ENCODE measurements at regions not wholly inside any gene's neighbourhood (a gene's known extent, or its start where the extent isn't known, plus 50 kb on each side); places are given as distances from the start of the nearest gene placed in this dataset.

DNA sequence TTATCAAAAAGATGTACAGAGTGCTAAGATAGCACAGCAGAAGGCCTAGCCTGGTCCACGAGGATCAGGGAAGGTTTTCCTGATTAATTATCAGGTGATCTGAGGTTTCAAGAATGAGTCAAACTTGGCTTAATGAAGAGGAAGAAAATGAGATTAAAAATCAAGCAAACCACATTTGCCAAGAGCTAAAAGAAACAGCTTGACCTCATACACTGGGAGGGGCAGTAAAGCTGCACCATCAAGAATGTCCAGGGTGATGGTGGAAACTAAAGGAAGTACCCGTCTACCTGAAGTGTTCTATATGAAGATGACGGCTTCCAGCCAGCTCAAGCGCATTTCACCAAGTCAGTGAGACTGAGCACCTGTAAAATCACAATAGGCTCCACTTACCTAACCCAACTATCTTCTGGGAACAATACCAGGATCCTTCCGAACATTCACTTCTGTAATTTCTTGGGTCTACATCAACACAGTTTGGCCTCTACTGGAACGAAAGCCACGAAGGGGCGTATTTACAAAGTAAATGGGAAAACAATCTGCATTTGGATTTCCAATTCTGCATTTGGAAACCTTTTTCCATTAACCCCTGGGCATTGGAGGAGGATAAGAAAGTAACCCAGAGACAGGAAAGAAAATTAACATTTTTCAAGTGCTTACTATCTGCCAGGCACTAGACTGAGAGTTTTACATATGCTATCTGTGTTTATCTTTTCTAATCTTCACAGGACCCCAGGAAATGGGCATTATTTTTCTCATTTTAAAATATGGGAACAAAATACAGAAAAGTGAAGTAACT is 114.0 kb upstream of the DCLK2 start:
- no peak overlapping the region for H3K4me3 ChIP-seq (ENCODE audit: low read depth, low read length)
- TF ChIP-seq, protein P1, sequence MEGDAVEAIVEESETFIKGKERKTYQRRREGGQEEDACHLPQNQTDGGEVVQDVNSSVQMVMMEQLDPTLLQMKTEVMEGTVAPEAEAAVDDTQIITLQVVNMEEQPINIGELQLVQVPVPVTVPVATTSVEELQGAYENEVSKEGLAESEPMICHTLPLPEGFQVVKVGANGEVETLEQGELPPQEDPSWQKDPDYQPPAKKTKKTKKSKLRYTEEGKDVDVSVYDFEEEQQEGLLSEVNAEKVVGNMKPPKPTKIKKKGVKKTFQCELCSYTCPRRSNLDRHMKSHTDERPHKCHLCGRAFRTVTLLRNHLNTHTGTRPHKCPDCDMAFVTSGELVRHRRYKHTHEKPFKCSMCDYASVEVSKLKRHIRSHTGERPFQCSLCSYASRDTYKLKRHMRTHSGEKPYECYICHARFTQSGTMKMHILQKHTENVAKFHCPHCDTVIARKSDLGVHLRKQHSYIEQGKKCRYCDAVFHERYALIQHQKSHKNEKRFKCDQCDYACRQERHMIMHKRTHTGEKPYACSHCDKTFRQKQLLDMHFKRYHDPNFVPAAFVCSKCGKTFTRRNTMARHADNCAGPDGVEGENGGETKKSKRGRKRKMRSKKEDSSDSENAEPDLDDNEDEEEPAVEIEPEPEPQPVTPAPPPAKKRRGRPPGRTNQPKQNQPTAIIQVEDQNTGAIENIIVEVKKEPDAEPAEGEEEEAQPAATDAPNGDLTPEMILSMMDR (IDR thresholded peaks at IDR 0.05; ENCODE audit: low read depth, low read length), result no peak

DNA sequence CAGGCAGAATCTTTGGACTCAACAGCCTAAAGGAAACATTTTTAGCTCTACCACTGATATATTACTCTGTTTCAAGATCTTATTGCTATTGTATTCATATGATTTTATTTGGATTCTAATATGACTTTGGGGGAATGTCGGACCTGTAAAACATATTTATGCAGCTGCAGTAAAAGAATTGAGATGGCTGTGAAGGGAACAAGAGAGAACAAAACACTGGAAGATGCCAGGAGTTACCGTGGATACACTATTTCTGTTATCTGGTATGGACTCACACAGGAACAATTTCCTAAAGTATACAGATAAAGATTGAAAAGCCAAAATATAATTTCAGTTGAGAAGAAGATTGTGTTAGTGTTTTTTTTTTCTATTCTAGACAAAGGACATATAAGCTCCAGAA is 113.0 kb upstream of the DCLK2 start:
- TF ChIP-seq, protein P1 (IDR thresholded peaks at IDR 0.05; ENCODE audit: low read depth, low read length), result no peak
- H3K4me3 ChIP-seq (ENCODE audit: low read depth, low read length), result no peak overlapping the region

DNA sequence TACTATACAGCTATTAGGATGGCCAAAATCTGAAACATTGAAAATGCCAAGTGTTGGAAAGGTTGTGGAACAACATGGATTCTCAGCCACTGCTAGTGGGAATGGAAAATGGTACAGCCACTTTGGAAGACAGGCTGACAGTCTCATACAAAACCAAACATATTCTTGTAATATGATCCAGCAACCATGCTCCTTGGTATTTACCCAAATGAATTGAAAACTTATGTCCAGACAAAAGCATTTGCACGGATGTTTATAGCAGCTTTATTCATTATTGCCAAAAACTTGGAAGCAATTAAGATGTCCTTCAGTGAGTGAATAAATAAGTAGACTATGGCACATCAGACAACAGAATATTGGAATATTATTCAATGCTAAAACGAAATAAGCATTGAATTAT is 105.8 kb upstream of the DCLK2 start:
- no peak overlapping the region for H3K4me3 ChIP-seq (ENCODE audit: low read depth, low read length)
- TF ChIP-seq, protein P1 (IDR thresholded peaks at IDR 0.05; ENCODE audit: low read depth, low read length), result no peak

DNA sequence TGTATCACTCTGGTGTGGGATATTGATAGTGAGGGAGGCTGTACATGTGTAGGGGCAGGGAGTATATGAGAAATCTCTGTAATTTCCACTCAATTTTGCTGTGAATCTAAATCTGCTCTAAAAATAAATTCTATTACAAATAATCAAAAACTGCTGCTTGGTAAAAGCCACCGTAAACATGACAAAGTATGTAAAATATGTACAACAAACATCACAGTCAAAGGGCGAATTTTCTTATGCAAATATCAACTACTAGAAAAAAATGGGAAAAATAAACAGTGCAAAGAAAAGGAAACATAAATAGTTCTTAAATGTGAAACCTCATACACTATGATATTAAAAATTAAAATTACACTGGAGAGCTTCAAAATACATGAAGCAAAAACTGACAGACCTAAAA is 105.1 kb upstream of the DCLK2 start:
- TF ChIP-seq, protein P1 (IDR thresholded peaks at IDR 0.05; ENCODE audit: low read depth, low read length), result no peak
- H3K4me3 ChIP-seq (ENCODE audit: low read depth, low read length), result no peak overlapping the region

DNA sequence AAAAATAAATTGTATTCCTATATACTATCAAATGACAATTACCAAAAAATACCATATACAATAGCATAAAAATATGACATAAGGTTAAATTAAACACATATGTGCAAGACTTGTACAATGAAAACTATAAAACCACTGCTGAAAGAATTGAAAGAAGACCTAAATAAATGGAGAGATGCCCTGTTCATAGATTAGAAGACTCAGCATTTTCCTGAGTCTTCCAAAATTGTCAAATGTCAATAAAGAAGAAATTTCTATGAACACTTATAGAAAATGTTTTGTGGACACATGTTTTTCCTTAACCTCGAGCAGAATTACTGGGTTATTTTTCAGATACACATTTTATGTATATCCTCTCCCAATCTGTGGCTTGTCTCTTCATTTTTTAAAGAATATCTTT is 103.1 kb upstream of the DCLK2 start:
- TF ChIP-seq, protein P1 (IDR thresholded peaks at IDR 0.05; ENCODE audit: low read depth, low read length), result no peak
- H3K4me3 ChIP-seq (ENCODE audit: low read depth, low read length), result no peak overlapping the region

DNA sequence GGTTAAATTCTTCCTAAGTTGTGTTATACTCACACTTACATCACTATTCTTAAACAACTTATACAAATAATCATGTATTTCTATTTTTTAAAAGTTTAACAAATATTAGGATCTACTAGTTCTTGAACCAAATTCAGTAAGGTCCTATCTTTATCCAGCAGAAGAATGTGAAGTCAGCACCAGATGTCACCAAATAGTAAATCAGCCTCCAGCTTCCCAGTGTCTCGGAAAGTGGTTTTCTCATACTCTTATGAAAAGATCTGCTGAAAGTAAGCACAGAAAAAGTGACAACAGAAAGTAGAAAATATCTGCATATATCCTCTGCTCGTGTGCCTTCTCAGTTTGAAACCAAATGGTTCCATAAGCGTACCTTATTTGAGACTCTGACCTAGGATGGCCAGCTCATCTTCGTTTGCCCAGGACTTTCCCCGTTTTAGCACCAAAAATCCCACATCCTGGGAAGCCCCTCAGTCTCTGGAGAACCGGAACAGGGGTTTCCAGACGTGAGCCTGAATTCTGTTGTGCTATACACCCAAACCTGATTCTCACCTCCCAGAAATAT is 98.0 kb upstream of the DCLK2 start:
- TF ChIP-seq, protein P1 (IDR thresholded peaks at IDR 0.05; ENCODE audit: low read depth, low read length), result no peak

DNA sequence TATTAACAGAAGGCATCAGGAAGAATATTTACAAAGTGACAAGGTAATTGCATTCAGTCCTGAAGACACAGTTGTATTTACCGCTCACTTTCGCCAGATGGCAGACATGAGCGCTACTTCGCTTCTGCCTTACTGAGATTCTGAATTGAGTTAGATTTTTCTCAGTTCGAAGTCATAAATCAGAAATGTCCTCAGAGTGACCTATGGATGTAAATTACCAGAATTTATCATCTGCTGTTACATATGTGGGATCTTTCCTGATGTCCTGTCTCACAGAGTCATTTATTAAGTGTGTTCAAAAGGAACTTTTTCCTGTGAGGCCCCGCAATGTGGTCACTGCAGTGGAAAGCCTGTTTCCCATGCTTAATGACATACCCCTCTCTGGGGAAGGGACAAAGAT is 97.3 kb upstream of the DCLK2 start:
- no peak overlapping the region for H3K4me3 ChIP-seq (ENCODE audit: low read depth, low read length)
- TF ChIP-seq, protein P1 (IDR thresholded peaks at IDR 0.05; ENCODE audit: low read depth, low read length), result peak; percentile 77

More for the DNA sequence above, 98.0 kb upstream of the DCLK2 start:
- no peak overlapping the region for H3K4me3 ChIP-seq (ENCODE audit: low read depth, low read length)
